Activated gamma-delta T cell treated with anti-CD3 and anti-CD28 coated beads, Interleukin-2, amount 50 U/mL, for 16 hours (primary cell): ENCODE measurements at regions not wholly inside any gene's neighbourhood (a gene's known extent, or its start where the extent isn't known, plus 50 kb on each side); places are given as distances from the start of the nearest gene placed in this dataset.

Source experiments
- DNase-seq: peaks from one replicate; pipeline ENCODE4 v3.0.0-alpha.2; 2020; ENCODE audit warnings: low read depth

DNA sequence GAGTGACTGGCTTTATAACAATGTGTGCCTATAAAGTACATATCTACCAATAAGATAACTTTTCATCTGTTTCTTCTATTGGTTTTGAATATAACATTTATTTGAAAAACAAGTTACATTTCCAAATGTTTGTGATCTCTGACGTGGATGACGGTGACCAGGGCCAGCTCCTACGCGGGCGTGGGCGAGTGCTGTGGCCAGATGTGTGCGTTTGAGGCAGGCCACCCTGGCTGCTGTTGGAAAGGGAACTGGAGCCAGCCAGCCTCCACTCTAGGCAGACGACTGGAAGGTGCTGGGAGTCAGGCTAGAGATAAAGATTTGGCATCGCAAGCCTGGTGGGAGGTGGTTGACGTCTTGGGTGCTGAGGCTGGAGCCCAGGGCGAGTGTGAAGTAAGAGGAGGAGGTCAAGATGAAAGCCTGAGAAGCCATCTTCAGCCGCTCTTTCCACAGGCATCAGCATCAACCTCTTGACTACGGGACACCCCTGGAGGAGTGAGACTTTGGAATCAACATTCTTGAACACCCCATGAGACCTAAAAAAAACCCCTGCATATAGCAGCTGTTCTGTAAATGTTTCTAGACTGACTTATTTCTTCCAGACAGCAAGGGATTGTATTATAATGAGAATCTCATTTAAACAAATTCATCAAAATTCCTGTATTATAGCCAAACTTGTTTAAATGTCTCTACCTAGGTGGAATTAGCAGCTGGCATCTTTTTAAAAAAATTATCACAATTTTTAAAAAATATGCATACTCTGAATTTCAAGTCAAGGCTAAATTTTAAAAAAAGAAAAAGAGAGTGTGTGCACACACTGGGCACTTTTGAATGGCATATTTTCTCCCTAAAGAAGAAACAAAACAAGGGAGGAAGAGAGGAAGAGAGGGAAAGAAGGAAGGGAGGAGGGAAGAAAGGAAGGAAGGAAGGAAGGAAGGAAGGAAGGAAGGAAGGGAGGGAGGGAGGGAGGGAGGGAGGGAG lies 112.5 kb upstream of the SLC44A3 start:
- no peak for DNase-seq

DNA sequence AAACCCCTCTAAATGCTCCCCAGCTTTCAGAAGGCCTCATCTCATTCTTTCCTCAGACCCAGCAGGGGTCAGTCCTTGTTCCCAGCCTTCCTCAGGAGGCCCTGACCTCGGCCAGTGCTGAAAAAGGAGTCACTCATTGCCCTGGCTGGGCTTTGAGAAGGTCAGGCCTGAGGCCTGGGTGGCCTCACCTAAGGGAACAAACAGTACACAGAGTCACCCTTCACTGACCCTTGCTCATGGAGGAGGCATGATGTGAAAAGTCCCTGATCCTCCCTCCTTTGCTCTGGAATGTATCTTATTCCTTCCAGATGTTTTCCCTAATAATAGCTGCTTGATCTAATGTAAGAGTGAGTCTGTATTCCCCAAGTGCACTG lies 117.7 kb upstream of the SLC44A3 start:
- DNase-seq, result no peak

DNA sequence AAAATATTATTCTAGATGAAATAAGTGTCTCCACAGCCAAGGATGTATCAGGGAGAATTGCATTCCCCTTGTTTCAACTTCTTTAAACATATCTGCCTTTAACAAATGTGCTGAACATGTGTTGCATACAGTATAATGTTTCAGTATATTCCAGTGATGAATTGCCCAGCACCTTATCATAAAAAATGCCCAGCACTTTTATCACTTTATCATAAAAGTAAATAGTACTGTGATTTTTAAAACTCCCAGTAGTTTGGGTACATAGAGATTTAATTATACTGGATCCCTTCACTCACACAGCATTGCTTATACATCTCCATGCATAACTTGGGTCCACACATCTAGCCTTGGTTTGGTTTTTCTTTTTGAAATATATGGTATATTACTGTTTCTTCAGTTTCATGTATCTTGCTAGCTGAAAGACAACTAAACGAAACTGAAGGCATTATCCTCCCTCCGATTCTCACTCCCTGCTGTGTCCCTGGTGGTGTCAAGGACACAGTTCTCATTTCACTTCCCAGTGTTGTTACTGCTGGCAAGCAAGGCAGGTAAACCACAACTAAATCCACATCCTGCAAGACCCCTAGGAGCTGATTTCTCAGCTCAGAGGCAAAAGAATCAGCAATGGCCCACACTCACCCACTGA lies 118.2 kb upstream of the SLC44A3 start:
- DNase-seq, result no peak

DNA sequence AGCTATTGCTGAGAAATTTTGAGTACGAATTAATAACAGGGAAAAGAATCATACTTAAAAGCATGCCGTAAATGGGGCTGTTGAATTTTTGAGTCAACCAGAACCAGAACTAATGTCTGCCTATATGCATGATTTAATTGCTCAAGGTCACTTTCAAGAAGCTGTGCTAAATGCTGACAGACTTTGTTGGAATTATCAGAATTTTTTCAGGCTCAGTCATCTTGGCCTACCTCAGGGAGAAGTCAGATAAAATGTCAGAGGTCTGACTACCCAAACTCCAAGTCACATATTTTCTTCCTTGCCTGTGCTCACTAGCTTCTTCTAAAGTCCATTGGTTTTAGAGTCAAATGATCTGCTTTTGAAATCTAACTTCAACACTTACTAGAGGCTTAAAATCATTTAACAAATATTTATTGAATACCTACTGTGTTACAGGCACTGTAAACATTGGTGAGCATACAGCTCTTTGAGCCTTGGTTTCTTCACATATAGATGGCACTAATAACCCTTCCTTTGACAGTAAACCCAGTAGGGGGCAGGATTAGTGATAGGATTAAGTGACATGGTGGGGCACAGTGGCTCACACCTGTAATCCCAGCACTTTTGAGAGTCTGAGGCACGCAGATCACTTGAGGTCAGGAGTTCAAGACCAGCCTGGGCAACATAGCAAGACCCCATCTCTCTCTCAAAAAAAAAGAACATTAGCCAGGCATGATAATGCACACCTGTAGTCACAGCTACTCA lies 121.2 kb upstream of the SLC44A3 start:
- DNase-seq, result no peak

DNA sequence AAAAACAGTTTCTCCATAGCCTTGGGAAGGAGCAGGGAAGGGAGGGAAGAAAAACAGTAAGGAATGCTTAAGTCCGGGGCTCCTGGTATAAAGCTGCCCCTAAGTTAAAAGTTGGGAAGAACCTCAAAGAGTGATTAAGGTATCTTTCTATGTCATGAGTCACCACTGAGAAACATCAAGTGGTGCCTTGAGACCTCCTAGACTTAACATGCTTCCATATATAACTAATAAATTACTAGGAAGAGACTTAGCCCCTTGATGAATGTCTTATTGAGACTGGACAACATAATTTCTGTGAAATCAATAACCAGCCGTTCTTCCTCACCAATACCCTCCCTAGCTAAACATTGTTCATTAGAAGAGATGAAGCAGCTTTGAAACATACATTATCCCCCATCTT lies 121.8 kb upstream of the SLC44A3 start:
- DNase-seq, result no peak

DNA sequence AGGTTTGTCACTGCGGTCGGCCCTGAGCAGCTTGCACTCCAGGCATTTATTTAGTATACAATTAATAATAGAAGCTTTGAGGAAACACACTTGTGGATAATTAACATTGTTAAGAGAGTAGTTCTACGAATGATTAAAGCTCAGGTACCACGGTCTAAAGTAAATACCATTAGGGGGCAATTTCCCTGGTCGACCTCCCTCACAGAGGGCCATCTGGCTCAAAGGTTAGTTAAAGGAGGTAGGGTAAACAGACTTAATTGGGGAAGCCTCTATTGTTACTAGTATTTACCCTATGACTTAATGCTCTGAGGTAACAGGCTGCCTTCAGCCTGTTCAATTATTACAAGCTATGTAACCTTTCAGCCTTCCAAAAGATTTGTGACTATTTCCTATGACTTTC lies 122.3 kb upstream of the SLC44A3 start:
- DNase-seq, result no peak

DNA sequence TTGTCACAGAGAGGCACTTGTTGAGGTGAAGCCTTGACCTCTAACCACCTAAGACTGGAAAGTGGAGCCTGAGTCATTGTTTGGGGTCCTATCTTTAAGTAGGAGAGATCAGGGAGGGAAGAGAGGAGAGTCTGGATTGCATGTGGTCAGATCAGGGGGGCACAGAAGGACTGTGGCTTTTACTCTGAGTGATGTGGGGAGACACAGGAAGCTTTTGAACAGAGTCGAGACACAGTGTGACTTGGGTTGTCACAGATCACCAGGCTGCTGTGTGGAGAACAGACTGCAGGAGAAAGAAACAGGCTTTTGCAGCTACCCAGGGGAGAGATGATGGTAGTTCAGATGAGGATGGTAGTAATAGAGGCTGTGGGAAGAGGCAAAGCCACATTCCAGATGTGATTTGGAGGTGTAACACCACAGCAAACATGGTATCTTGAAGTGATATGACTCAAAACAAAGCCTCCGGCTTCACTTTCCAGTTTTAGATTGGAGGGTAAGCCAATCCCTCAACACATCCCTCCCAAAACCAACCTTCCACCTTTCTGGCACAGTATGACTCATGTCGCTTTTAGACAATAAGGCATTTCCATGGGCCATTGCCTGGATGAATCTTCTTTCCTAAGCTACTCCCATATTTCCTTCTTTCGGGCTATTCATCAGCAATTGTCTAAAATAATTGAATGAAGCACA lies 125.8 kb upstream of the SLC44A3 start:
- no peak for DNase-seq

DNA sequence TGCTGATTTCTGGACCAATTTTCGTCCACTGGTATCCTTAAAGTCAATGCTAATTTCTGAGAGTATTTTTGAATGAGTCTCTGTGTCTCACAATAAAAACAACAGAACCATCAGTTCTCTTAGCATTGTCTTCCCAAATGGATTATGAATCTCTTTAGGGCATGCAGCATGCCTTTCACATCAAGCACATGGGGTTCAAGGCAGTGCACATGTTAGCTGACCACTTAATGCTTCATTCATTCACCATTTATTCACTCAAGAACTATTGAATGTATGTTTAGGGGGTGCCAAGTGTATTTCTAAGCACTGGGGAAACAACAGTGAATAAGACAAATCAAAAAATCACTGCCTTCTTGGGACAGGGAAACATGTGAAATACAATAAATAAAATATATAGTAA lies 126.7 kb upstream of the SLC44A3 start:
- DNase-seq, result no peak

DNA sequence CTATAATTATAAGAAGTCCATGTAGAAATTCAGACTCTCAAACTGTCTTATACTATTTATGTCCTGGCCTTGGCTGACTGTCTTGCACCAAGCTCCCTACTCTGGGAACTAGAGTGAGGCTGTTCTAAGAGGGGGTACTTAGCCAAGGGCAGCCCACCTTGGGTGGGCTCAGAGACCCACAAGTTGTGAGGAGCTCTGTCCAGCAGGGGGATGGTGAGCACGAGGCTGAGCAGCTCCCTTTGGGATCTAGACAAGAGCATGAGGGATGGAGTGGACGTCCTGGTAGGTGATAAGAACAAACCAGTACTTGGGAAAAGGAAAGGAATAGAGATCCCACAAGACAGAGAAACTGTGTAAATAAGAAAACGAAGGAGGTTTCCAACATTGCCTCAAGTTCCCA lies 127.1 kb upstream of the SLC44A3 start:
- no peak for DNase-seq

DNA sequence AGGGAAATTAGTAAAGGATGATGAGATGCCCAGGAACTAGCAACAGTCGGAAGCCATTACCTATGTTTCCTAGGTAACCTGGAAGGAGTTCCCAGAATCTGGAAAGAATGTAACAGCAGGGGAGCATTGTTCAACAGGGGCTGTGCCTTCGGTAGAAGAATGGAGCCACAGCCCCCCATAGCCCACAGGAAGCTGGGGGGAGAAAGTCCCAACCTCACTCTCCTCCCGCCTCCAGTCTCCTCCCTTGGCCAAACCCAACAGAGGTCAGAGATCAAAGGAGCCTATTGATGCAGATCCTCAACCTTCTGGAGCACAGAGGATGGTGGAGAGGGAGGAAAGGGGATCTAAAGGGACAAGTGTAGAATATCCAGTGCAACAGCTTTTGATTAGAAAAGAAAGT lies 131.5 kb upstream of the SLC44A3 start:
- DNase-seq, result no peak

DNA sequence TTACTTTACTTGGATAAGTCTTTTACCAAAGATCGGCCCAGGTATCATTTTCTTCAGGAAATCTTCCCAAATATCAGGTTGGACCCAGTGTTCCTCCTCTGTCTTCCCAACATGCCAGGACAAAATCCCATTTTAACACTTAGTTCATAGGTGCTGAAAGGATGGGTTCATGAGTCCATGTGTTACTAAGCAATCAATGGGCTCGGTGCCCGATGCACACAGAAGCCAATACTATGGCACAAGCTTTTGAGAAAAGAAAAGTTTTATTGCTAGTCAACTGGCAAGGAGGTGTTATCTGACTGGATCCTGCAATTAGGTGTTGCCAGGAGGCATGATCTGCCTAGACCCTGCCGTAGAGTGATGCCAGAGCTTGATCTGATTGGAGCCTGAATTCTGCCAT lies 133.3 kb upstream of the SLC44A3 start:
- no peak for DNase-seq

DNA sequence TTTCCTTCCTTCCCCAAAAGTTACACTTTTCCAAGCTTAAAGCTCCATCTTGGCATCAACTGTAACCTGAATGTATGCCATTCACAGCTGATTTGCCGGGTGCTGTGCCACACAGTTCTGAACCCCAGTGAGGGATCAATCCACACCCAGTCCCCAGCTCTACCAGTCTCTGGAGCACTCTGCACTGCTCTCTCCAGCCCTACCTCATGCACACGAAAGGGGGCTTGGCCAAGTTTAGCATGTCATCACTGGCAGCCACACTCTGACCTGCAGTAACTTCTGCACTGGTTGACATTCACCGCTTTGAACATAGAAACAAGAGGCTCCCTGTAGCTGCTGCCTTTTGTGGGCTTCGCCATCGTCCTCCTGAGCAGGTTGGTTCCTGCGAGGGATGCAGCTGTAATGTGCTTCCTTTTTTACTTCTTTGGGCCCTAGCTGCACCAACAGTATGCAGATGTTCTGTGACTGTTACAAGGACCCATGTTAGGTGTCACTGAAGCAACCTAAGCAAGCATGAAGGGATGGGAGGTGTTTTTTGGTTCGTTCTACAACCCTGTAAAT lies 135.4 kb upstream of the SLC44A3 start:
- DNase-seq, result no peak

DNA sequence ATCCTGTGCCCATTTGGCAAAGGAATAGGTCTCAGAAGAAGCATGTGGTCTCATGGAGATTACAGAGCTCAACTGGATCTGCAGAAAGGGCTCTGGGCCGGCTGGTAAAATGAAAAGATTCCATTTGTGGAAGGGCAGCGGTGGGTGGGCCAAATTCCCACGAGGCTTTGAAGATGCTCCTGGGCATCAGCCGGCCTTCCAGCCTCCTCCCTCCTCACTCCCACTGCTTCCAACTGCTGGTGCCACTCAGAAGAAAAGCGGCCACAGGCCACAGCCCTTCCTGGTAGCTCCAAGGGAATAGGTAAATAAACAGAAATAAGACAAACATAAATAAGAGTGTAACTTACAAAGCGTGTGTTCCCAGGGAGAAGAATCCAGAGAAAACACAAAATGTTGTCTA lies 136.3 kb upstream of the SLC44A3 start:
- no peak for DNase-seq

DNA sequence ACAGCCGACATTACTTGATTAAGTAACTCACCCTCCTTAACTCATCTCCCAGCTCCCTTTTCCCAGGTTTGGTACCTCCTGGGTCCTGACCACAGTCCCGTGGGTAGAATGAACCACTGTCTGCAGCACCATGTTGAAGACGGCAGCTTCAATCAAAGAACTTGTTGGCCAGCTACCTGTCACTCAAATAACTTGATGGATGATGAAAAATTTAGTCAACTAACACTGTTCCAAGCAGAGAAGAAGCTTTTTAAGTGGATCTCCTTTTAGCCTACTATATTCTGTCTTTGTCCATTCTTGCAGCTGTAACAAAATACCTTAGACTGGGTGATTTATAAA lies 138.4 kb upstream of the F3 start:
- DNase-seq, result no peak

DNA sequence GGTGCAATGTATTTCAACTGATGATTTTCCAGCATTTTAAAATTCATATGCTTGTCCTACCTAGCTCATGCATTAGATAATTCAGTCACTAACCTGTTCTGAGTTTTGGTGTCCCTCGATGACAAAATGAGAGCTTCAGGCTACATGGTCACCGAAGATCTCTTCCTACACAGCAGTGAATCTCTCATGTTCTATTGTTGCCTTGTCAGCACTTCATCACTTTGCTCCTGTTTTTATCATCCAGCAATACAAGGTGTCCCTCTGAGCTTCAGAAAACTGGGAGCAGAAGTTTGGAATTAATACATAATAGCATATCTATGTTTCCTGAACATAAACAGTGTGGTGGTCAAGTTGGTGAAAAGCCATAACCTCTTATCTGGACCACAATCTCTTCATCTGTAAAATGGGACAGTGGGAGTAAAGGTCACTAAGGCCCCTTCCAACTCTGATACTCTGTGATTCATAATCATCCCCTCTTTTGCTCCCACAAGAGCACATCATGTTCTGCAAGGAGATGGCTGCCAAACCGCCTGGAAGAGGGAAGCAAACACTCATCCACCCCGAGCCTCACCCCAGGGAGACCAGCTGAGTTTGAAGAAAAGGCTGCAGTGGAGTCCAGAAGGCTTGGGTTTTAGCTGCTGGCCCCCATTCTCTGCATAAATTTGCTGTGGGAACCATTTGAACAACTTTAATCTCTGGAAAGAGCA lies 137.9 kb upstream of the F3 start:
- no peak for DNase-seq

DNA sequence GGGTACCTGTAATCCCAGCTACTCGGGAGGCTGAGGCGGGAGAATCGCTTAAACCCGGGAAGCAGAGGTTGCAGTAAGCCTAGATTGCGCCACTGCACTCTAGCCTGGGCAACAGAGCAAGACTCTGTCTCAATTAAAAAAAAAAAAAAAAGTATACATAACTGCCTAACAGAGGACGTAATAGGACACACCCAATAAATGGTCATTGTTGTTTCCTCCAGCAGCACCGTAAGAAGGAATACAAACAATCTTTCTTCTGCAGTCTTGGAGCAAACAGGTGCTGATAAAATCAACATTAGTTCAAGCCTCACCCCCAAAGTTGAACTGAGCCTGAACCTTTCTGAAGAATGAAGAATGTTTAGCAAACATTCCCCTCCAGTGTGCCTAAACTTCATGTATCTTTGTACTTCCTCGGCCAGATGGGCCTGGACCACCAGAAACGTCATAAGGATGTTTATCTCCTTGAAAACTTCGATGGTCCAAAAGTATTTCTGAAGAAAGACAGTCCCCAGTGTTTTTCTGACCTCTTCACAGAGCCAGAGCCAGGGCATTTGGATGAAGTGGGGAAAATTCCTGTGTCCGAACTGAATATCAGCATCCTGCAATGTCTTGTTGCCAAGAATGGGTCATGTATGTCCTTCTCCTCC lies 136.8 kb upstream of the F3 start:
- DNase-seq, result no peak

DNA sequence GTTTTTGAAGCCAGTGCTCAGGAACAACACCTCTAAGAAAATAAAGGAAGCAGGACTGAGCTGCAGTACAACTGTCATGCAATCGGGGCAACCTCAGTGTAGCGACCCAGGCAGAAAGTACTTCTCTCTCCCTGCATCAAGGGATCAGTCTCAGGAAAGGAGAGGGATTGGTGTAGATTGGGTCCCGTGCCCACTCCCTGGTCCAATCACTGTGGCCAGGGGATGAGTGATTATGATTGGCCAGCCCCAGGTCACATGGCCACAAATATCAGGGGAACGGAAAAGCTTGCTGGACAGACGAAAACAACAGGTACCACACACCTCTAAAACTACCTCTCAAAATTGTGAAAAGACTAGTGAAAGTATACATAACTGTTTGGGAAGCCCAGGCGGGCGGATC lies 136.2 kb upstream of the F3 start:
- DNase-seq, result no peak

DNA sequence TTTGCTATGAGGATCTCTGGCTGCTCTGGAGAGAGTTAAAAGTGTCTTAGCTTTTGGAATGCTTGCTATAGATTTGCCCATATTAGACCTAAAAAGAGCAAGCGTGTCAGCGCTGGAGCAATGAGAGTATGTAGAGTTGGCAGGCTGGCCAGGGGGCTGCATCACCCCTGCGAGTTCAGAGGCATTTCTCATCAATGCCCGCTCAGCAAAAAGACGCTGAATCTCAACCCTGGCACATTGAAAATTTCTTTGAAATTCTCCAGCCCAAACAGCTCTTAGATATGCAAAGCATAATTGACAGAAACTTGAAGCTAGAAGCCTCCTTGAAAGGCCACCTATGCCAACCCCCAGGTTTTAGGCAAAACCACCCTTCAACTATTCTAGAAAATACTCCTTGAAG lies 135.5 kb upstream of the F3 start:
- no peak for DNase-seq

DNA sequence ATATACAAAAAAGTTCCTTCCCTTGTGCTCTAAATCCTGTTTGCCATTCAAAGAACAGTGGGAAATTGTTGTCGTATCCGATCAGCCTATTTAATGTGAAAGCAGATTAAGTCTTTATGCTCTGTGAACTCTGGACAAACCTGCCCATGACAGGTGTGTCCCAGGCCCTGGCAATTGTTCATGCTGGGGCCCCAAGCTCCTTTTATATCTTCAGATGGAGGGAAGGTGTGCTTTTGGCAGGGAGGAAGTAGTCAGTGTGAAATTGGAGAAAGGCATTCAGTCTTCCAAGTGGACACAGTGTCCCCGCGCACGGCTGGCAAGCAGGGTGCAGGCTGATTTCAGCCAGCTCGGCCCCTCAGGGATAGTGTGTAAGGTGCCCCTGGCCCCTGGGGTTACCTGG lies 135.1 kb upstream of the F3 start:
- no peak for DNase-seq

DNA sequence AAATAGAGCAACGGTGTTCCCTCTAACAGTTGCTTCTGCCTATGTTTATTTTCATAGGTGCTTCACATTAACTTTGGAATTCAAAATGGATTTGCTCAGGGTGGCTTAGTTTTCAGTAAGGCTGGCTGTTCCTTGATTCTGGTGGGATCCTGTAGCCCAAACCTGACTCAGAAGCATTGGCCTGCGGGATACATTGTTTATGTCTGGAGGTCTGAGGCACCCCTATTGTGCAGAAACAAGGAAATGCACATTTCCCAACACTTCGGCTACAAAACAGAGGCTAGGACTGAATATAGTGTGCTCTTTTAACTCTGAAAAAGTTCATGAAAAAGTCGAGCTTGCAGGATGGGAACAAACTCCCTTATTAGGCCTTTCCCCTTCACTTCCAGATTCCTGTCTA lies 133.8 kb upstream of the F3 start:
- DNase-seq, result no peak

DNA sequence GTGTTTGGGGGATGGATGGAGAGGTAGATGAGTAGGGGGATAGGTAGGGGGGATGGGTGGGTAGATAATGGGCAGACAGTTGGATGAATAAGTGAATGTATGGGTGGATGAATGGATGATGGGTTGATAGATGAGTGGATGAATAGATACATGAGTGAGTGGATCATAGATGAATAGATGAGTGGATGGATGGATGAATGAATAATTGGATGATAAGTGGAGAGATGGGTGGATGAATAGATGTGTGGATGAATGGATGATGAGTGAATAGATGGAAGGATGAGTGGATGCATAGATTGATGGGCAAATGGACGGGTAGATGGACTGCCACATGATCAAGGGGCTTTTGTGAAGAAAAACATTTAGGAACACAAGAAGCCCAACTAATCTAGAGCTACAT lies 133.3 kb upstream of the F3 start:
- DNase-seq, result no peak
